K562 (cell line): ENCODE measurements at regions not wholly inside any gene's neighbourhood (a gene's known extent, or its start where the extent isn't known, plus 50 kb on each side); places are given as distances from the start of the nearest gene placed in this dataset.

Experiments
- CTCF ChIP-seq, 3 experiments: IDR thresholded peaks in 2 of 3; conservative IDR thresholded peaks in 1 of 3; 2 replicates each; pipeline ENCODE4 v1.5.1; 2011 to 2012; ENCODE audit warnings: low read length in 3 of 3, mild to moderate bottlenecking in 3 of 3, control low read depth in 2 of 3, improper control_type of control experiment in 1 of 3, inconsistent platforms in 1 of 3, low read depth in 1 of 3, mixed read lengths in 1 of 3, moderate library complexity in 1 of 3; ENCODE audit not compliant: insufficient read depth in 2 of 3
- E2F6 ChIP-seq, 2 experiments: IDR thresholded peaks; 2 replicates each; pipeline ENCODE4 v1.6.1; 2011; ENCODE audit warnings: borderline replicate concordance in 1 of 2, control low read depth in 1 of 2, low read depth in 1 of 2, low read length in 1 of 2, mild to moderate bottlenecking in 1 of 2, mixed read lengths in 1 of 2, moderate library complexity in 1 of 2; ENCODE audit not compliant: insufficient read depth in 1 of 2, insufficient read length in 1 of 2, poor library complexity in 1 of 2, severe bottlenecking in 1 of 2; ENCODE audit errors: extremely low read depth in 1 of 2
- HNRNPUL1 ChIP-seq: fragments of 200-400 bp; formaldehyde crosslinking; IDR thresholded peaks from 2 replicates; pipeline ENCODE4 v1.6.1; 2017; ENCODE audit warnings: low read length
- PURB ChIP-seq: sonication (generic); formaldehyde crosslinking; IDR thresholded peaks from 2 replicates; pipeline ENCODE4 v1.9.0; 2021; ENCODE audit warnings: low read depth, mild to moderate bottlenecking, missing genetic modification reagents
- RBBP5 ChIP-seq: fragments of 200-600 bp; sonication (generic); IDR thresholded peaks from 2 replicates; pipeline ENCODE4 v1.6.1; 2012; ENCODE audit warnings: borderline replicate concordance, mild to moderate bottlenecking, low read length, control low read depth, inconsistent platforms; ENCODE audit not compliant: insufficient read depth, poor library complexity, severe bottlenecking
- RBM34 ChIP-seq: fragments of 200-400 bp; formaldehyde crosslinking; IDR thresholded peaks from 2 replicates; pipeline ENCODE4 v1.6.1; 2018; ENCODE audit warnings: low read length, borderline replicate concordance; ENCODE audit not compliant: insufficient read depth
- RCOR1 ChIP-seq, 2 experiments: IDR thresholded peaks; 2 replicates each; pipeline ENCODE4 v1.6.1; 2012; ENCODE audit warnings: low read depth in 2 of 2, low read length in 2 of 2, borderline replicate concordance in 1 of 2, improper control_type of control experiment in 1 of 2
- SIN3A ChIP-seq, 2 experiments: fragments of 150-350 bp in 1 of 2; IDR thresholded peaks; 2 replicates each; pipeline ENCODE4 v1.6.1; 2011 to 2016; ENCODE audit warnings: borderline replicate concordance in 2 of 2, low read depth in 2 of 2, low read length in 2 of 2, mild to moderate bottlenecking in 2 of 2, moderate library complexity in 2 of 2; ENCODE audit not compliant: control insufficient read depth in 1 of 2
- ZBTB1 ChIP-seq: sonication (generic); formaldehyde crosslinking; IDR thresholded peaks from 2 replicates; pipeline ENCODE4 v1.8.1; 2023; ENCODE audit warnings: missing genetic modification reagents, low read depth, mild to moderate bottlenecking, borderline replicate concordance
- ZNF316 ChIP-seq: fragments of 450-650 bp; IDR thresholded peaks from 2 replicates; pipeline ENCODE4 v1.6.1; 2016
- ZNF75A ChIP-seq: fragments of 450-650 bp; formaldehyde crosslinking; IDR thresholded peaks from 2 replicates; pipeline ENCODE4 v1.4.0; 2020; ENCODE audit warnings: mild to moderate bottlenecking

GRCh38 chr7:119886007-119886406 is 387.0 kb upstream of the KCND2 start:
- TF ChIP-seq PURB = no peak
- TF ChIP-seq ZNF75A (CRISPR knock-in tag) = no peak
- TF ChIP-seq CTCF (IDR thresholded peaks at IDR 0.05 in 2 of 3, conservative IDR thresholded peaks at IDR 0.05 in 1 of 3; ENCODE audit: insufficient read depth in 2 of 3, low read depth in 1 of 3, low read length in 3 of 3) = no peak
- TF ChIP-seq RBM34 = no peak
- no peak for TF ChIP-seq ZNF316
- TF ChIP-seq RBBP5 = no peak
- no peak for TF ChIP-seq RCOR1 (IDR thresholded peaks at IDR 0.05; ENCODE audit: borderline replicate concordance in 1 of 2, low read depth in 2 of 2, low read length in 2 of 2)
- no peak for TF ChIP-seq E2F6 (IDR thresholded peaks at IDR 0.05; ENCODE audit: borderline replicate concordance in 1 of 2, extremely low read depth in 1 of 2, insufficient read depth in 1 of 2, insufficient read length in 1 of 2, low read depth in 1 of 2, low read length in 1 of 2, poor library complexity in 1 of 2, severe bottlenecking in 1 of 2)
- no peak for TF ChIP-seq SIN3A (IDR thresholded peaks at IDR 0.05; ENCODE audit: borderline replicate concordance in 2 of 2, control insufficient read depth in 1 of 2, low read depth in 2 of 2, low read length in 2 of 2)
- TF ChIP-seq ZBTB1 (CRISPR knock-in tag) = no peak
- no peak for TF ChIP-seq HNRNPUL1
